Panc1 (cell line): ENCODE measurements at regions not wholly inside any gene's neighbourhood (a gene's known extent, or its start where the extent isn't known, plus 50 kb on each side); places are given as distances from the start of the nearest gene placed in this dataset.

ENCODE experiments used
- CTCF ChIP-seq: fragments of 450-650 bp; IDR thresholded peaks from 2 replicates; pipeline ENCODE4 v1.5.1; 2017; ENCODE audit warnings: mild to moderate bottlenecking
- POLR2AphosphoS5 ChIP-seq: IDR thresholded peaks from 2 replicates; pipeline ENCODE4 v1.6.1; 2012; ENCODE audit warnings: mild to moderate bottlenecking, low read depth, low read length, moderate library complexity
- SIN3A ChIP-seq: IDR thresholded peaks from 2 replicates; pipeline ENCODE4 v1.6.1; 2012; ENCODE audit warnings: low read depth, mild to moderate bottlenecking, low read length, moderate library complexity, borderline replicate concordance; ENCODE audit not compliant: insufficient read depth
- TF ChIP-seq, protein P1 (sequence below), 2 experiments: IDR thresholded peaks; 2 replicates each; pipeline ENCODE4 v1.6.1; 2011 to 2012; ENCODE audit warnings: low read depth in 2 of 2, control low read depth in 1 of 2, low read length in 1 of 2, mild to moderate bottlenecking in 1 of 2, moderate library complexity in 1 of 2; ENCODE audit not compliant: insufficient read depth in 1 of 2

GRCh38 chr4:72900952-72901351 is 168.6 kb downstream of the COX18 start:
- TF ChIP-seq CTCF = no peak
- TF ChIP-seq SIN3A = no peak
- TF ChIP-seq POLR2AphosphoS5 = no peak
- TF ChIP-seq, protein P1, sequence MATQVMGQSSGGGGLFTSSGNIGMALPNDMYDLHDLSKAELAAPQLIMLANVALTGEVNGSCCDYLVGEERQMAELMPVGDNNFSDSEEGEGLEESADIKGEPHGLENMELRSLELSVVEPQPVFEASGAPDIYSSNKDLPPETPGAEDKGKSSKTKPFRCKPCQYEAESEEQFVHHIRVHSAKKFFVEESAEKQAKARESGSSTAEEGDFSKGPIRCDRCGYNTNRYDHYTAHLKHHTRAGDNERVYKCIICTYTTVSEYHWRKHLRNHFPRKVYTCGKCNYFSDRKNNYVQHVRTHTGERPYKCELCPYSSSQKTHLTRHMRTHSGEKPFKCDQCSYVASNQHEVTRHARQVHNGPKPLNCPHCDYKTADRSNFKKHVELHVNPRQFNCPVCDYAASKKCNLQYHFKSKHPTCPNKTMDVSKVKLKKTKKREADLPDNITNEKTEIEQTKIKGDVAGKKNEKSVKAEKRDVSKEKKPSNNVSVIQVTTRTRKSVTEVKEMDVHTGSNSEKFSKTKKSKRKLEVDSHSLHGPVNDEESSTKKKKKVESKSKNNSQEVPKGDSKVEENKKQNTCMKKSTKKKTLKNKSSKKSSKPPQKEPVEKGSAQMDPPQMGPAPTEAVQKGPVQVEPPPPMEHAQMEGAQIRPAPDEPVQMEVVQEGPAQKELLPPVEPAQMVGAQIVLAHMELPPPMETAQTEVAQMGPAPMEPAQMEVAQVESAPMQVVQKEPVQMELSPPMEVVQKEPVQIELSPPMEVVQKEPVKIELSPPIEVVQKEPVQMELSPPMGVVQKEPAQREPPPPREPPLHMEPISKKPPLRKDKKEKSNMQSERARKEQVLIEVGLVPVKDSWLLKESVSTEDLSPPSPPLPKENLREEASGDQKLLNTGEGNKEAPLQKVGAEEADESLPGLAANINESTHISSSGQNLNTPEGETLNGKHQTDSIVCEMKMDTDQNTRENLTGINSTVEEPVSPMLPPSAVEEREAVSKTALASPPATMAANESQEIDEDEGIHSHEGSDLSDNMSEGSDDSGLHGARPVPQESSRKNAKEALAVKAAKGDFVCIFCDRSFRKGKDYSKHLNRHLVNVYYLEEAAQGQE (IDR thresholded peaks at IDR 0.05; ENCODE audit: insufficient read depth in 1 of 2, low read depth in 2 of 2, low read length in 1 of 2) = no peak
